GM13977 (cell line): ENCODE measurements at regions not wholly inside any gene's neighbourhood (a gene's known extent, or its start where the extent isn't known, plus 50 kb on each side); places are given as distances from the start of the nearest gene placed in this dataset.

Experiments
- DNase-seq: peaks from one replicate; pipeline ENCODE4 v3.0.0; 2012; ENCODE audit warnings: low spot score
- in situ Hi-C: fragments of 300-500 bp; cut with MboI; formaldehyde crosslinking; loops from one replicate; pipeline ENCODE4 v1.12.0; 2022; ENCODE audit warnings: low sequenced_read_pairs, low pct_unique_long_range_greater_than_20kb, mixed read lengths, inconsistent platforms; ENCODE audit not compliant: unreplicated experiment
- TF ChIP-seq, protein P1 (sequence below): IDR thresholded peaks from 2 replicates; pipeline ENCODE4 v1.5.1; 2012; ENCODE audit warnings: mild to moderate bottlenecking, control low read depth; ENCODE audit not compliant: insufficient read depth; ENCODE audit errors: extremely low read depth, missing control alignments

DNA sequence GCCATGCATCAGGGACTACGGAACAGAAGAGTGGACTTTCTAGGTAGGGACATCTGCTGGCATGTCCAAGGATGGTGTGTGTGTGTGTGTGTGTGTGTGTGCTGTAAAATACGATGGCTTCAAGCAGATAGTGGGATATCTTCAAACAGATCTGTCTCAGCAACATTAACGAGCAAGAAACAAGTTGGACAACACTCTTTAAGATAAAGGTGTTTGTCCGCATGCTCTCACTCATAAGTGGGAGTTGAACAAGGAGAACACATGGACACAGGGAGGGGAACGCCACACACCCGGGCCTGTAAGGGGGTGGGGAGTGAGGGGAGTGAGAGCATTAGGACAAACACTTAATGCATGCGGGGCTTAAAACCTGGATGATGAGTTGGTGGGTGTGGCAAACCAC lies 89.8 kb upstream of the AKR1E2 start:
- no peak for DNase-seq
- in situ Hi-C loops, result no loop called here
- TF ChIP-seq, protein P1, sequence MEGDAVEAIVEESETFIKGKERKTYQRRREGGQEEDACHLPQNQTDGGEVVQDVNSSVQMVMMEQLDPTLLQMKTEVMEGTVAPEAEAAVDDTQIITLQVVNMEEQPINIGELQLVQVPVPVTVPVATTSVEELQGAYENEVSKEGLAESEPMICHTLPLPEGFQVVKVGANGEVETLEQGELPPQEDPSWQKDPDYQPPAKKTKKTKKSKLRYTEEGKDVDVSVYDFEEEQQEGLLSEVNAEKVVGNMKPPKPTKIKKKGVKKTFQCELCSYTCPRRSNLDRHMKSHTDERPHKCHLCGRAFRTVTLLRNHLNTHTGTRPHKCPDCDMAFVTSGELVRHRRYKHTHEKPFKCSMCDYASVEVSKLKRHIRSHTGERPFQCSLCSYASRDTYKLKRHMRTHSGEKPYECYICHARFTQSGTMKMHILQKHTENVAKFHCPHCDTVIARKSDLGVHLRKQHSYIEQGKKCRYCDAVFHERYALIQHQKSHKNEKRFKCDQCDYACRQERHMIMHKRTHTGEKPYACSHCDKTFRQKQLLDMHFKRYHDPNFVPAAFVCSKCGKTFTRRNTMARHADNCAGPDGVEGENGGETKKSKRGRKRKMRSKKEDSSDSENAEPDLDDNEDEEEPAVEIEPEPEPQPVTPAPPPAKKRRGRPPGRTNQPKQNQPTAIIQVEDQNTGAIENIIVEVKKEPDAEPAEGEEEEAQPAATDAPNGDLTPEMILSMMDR, result no peak

DNA sequence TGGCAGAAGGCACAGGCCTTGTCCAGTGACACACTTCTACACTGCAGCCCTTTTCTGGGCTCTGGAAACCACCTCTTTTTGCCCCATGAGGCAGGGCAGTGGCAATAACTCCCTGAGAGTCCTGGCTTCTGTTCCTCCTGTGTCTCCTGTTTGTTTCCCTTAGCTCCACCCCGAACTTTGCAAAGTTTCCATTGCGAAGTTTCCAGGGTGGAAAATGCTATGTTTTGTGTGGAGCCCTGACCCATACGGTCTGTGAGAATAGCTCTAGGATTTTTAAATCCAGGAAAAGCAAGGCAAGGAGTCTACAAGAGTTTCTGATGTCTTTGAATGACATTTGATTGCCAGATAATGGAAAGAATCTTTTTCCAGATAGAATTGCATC lies 92.2 kb upstream of the AKR1E2 start:
- in situ Hi-C loops, result no loop called here
- TF ChIP-seq, protein P1, result no peak
- DNase-seq, result no peak

DNA sequence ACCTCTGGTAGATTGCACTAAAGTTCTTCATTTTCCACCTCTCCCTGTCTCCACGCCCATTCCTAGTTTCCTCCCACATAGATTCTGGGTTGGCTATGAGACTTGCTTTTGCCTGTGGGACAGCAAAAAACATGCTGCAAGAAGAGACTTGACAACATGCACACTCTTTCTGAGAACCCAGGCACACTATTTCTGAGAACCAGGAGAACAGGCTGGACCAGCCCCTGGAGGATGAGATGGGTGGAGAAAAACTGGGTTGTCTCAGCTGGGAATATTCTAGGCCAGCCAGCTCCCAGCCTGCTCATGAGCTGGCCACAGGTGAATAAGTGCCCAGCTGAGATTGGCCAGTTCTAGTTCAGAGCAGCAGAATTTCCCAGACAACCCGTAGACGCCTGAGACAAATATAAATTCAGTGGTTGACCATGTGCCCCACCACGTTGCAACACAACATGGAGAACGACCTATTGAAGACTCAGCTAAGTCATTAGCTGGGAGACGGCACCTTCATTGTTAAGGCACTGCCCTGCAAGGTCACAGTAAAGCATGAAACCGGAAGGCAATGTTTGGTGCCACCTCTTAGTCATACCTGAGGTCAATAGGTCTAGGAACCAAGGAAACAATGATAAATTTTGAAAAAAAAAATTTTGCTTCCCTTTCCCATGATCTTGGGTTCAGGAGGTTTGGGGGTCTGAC lies 92.7 kb upstream of the AKR1E2 start:
- TF ChIP-seq, protein P1, result no peak
- DNase-seq, result no peak
- in situ Hi-C loops, result no loop called here

DNA sequence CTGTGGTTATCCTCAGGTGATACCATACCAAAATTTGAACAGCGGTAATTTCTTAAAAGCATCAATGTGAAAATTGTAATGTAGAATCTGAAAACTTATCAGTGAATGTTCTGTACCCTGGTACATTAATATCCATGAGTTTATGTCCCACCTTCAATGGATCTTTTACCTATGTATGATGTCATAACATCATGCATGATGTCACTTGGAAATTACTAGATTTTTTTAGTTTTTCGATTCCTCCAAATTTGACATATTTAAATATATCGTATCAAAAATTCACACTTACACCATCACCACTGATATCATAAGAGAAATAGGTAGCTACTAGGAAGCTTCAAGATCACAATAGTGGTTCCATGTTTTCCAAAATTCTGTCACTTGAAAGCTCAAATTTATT lies 95.0 kb upstream of the AKR1E2 start:
- no peak for DNase-seq
- in situ Hi-C loops, result no loop called here
- TF ChIP-seq, protein P1, result no peak

DNA sequence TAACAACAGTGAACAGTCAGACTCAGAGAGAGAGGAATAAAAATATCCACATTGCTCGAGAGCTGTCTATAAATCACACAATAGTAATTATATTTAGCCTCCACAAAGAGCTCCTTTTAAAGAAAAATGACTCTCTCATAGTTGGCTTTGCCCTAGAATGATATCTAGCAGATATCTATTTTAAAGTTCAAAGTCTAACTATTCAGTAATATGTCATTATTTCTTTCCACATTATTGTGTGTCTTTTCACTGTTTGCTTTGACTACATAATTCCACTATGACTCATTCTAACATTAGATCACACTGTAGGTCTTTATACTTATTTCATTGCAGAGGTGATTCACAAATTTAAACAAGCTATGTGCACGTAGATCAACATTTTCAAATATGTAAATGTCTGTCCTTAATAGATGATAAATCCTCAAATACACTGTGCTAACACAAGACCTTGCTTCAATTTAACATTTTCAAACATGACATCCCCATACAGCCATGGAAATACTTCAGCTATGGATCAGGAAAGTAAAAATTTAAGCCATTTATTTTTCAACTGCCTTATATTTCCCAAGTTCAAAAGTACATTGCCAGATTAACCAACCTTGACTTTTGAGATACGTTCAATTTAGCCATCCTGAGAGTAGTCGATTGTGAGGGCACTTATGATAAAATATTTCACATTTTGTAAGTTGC lies 99.9 kb upstream of the AKR1E2 start:
- in situ Hi-C loops, result no loop called here
- TF ChIP-seq, protein P1, result no peak
- DNase-seq, result no peak

DNA sequence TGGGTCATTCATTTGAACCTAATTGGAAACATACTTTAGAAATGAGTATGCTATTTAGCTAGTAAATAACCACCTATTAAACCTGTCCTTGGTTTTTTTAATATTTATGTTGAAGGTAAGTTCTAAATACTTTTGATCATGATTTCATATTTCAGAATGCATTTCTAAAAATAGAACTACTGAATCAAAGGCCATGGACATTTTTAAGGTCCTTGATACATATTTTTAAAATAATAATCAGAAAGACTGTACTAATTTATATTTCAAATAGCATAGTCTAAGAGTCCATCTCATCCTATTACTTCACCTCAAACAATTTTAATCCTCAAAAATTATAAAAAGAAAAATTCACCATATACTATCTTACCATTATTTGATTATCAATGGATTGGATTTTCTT lies 102.1 kb upstream of the AKR1E2 start:
- no peak for DNase-seq
- TF ChIP-seq, protein P1, result no peak
- in situ Hi-C loops, result no loop called here
